Keratinocyte (primary cell): ENCODE measurements at regions not wholly inside any gene's neighbourhood (a gene's known extent, or its start where the extent isn't known, plus 50 kb on each side); places are given as distances from the start of the nearest gene placed in this dataset.

Experiments used
- DNase-seq: peaks from one replicate; pipeline ENCODE4 v3.0.0-alpha.2; 2011; ENCODE audit warnings: low read depth, missing footprints, low spot score
- FAIRE-seq: peaks from 2 replicates; lab custom pipeline; 2011; peaks lifted over from hg19 to GRCh38; lab: Jason Lieb, UNC
- H2AFZ ChIP-seq: 2 replicates; pipeline ENCODE4 v1.6.0; 2012; ENCODE audit warnings: low read length, control low read depth, inconsistent platforms; ENCODE audit not compliant: control insufficient read depth
- H3K27ac ChIP-seq: 2 replicates; pipeline ENCODE4 v1.5.1; 2011; ENCODE audit warnings: low read length; ENCODE audit not compliant: control insufficient read depth, insufficient read depth
- H3K27me3 ChIP-seq: 3 replicates; pipeline ENCODE4 v1.6.0; 2011; ENCODE audit warnings: low read length; ENCODE audit not compliant: control insufficient read depth, insufficient read depth; ENCODE audit errors: extremely low read depth
- H3K36me3 ChIP-seq, 2 experiments: 2 replicates in 1 of 2; 3 replicates in 1 of 2; pipeline ENCODE4 v1.5.1; 2011; ENCODE audit warnings: low read length in 2 of 2, mild to moderate bottlenecking in 1 of 2; ENCODE audit not compliant: control insufficient read depth in 2 of 2, insufficient read depth in 2 of 2; ENCODE audit errors: extremely low read depth in 1 of 2
- H3K4me1 ChIP-seq: 3 replicates; pipeline ENCODE4 v1.5.1; 2011; ENCODE audit warnings: low read length; ENCODE audit not compliant: control insufficient read depth, insufficient read depth; ENCODE audit errors: extremely low read depth
- H3K4me2 ChIP-seq: 3 replicates; pipeline ENCODE4 v1.6.0; 2011; ENCODE audit warnings: low read depth, low read length; ENCODE audit not compliant: control insufficient read depth, insufficient read depth; ENCODE audit errors: extremely low read depth
- H3K4me3 ChIP-seq, 3 experiments: fragments of 200-600 bp in 1 of 3; sonication (generic) in 1 of 3; 2 replicates in 2 of 3; 3 replicates in 1 of 3; pipeline ENCODE4 v1.5.1; 2011 to 2016; ENCODE audit warnings: low read length in 3 of 3, mild to moderate bottlenecking in 3 of 3, control low read depth in 2 of 3, inconsistent platforms in 1 of 3, low read depth in 1 of 3, mixed read lengths in 1 of 3, mixed run types in 1 of 3, moderate library complexity in 1 of 3; ENCODE audit not compliant: control insufficient read depth in 2 of 3, insufficient read depth in 2 of 3; ENCODE audit errors: extremely low read depth in 1 of 3
- H3K79me2 ChIP-seq: 2 replicates; pipeline ENCODE4 v1.6.0; 2012; ENCODE audit warnings: low read length; ENCODE audit not compliant: control insufficient read depth, insufficient read depth
- H3K9ac ChIP-seq: 3 replicates; pipeline ENCODE4 v1.6.0; 2011; ENCODE audit warnings: low read length; ENCODE audit not compliant: control insufficient read depth, insufficient read depth; ENCODE audit errors: extremely low read depth
- H3K9me1 ChIP-seq: 3 replicates; pipeline ENCODE4 v1.6.0; 2011; ENCODE audit warnings: low read length; ENCODE audit not compliant: control insufficient read depth, insufficient read depth; ENCODE audit errors: extremely low read depth
- H3K9me3 ChIP-seq: 2 replicates; pipeline ENCODE4 v1.5.1; 2012; ENCODE audit warnings: low read depth, low read length; ENCODE audit not compliant: control insufficient read depth
- H4K20me1 ChIP-seq: 3 replicates; pipeline ENCODE4 v1.6.0; 2011; ENCODE audit warnings: low read length; ENCODE audit not compliant: control insufficient read depth, insufficient read depth; ENCODE audit errors: extremely low read depth
- CTCF ChIP-seq, 3 experiments: IDR thresholded peaks in 1 of 3; conservative IDR thresholded peaks in 1 of 3; optimal IDR thresholded peaks in 1 of 3; 2 replicates in 2 of 3; 3 replicates in 1 of 3; pipeline versions ENCODE3 to v1.5.1; 2011; ENCODE audit warnings: low read length in 3 of 3, mild to moderate bottlenecking in 3 of 3, moderate library complexity in 2 of 3, control low read depth in 1 of 3, inconsistent platforms in 1 of 3; ENCODE audit not compliant: insufficient read depth in 2 of 3; ENCODE audit errors: extremely low read depth in 1 of 3
- EZH2 ChIP-seq: IDR thresholded peaks from one replicate; pipeline ENCODE4 v1.6.1; 2012; ENCODE audit warnings: inconsistent platforms, mild to moderate bottlenecking, low read length, moderate library complexity
- dilution Hi-C: fragments of 300-500 bp; cut with MboI; formaldehyde crosslinking; loops from one replicate; pipeline ENCODE4 v1.7.0; 2020; ENCODE audit warnings: low sequenced_read_pairs; ENCODE audit not compliant: extremely low pct_ligation_motif_present

- Histone ChIP-seq H3K27ac (no peak overlapping the region), H2AFZ (no peak overlapping the region), H4K20me1 (no peaks in the 10 kb centered on the region), H3K4me3 (no peak overlapping the region), H3K4me1 (no peaks in the 10 kb centered on the region), H3K27me3 (peaks cover 4% of the 10 kb centered on the region), H3K36me3 (no peaks in the 10 kb centered on the region), H3K4me2 (no peak overlapping the region), H3K9me3 (no peaks in the 10 kb centered on the region), H3K9me1 (no peaks in the 10 kb centered on the region), H3K79me2 (no peaks in the 10 kb centered on the region), H3K9ac (no peak overlapping the region)
- FAIRE-seq (no peak), DNase-seq (no peak)
- dilution Hi-C loops = no loop called here
- TF ChIP-seq EZH2 (no peak), CTCF (optimal IDR thresholded peaks at IDR 0.05 in 1 of 3, IDR thresholded peaks at IDR 0.05 in 1 of 3, conservative IDR thresholded peaks at IDR 0.05 in 1 of 3; ENCODE audit: extremely low read depth in 1 of 3, insufficient read depth in 2 of 3, low read length in 3 of 3) (no peak)
These were observed 182.1 kb upstream of the POU3F1 start for GRCh38 chr1:38228718-38229117.

- H3K4me3 ChIP-seq = no peak overlapping the region
- H3K4me2 ChIP-seq = no peak overlapping the region
- H3K27ac ChIP-seq = no peak overlapping the region
- no peaks in the 10 kb centered on the region for H3K79me2 ChIP-seq
- no peak overlapping the region for H3K9ac ChIP-seq
- dilution Hi-C loops = no loop called here
- DNase-seq = no peak
- H4K20me1 ChIP-seq = no peaks in the 10 kb centered on the region
- peaks cover 9% of the 10 kb centered on the region for H3K4me1 ChIP-seq
- TF ChIP-seq EZH2 (no peak), CTCF (optimal IDR thresholded peaks at IDR 0.05 in 1 of 3, IDR thresholded peaks at IDR 0.05 in 1 of 3, conservative IDR thresholded peaks at IDR 0.05 in 1 of 3; ENCODE audit: extremely low read depth in 1 of 3, insufficient read depth in 2 of 3, low read length in 3 of 3) (no peak)
- no peaks in the 10 kb centered on the region for H3K27me3 ChIP-seq
- H3K9me3 ChIP-seq = no peaks in the 10 kb centered on the region
- H3K9me1 ChIP-seq = no peaks in the 10 kb centered on the region
- no peak for FAIRE-seq
- no peaks in the 10 kb centered on the region for H3K36me3 ChIP-seq
- H2AFZ ChIP-seq = no peak overlapping the region
These were observed 179.2 kb upstream of the POU3F1 start for GRCh38 chr1:38225745-38226144.
